ENCODE measurements at regions not wholly inside any gene's neighbourhood (a gene's known extent, or its start where the extent isn't known, plus 50 kb on each side); places are given as distances from the start of the nearest gene placed in this dataset.

DNA sequence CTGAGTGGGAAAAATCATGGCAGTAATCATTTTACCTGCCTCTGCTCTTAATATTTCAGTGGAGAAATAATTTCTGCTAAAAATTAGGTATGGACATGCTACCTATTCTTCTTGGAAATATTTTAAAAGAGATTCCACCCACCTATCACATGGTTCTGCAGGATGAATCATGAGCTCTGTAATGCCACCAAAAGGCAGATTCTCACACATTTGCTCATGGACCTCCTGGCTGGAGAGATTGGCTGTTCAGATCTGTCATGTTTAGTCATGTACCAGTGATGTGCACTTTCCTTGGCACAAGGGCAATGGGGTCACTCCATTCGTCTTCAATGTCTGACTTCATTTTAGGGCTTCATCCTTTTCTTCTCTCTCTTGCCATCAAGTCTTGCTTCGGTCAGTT lies 101.8 kb upstream of the MBNL2 start:
- no peak overlapping the region for H2AFZ ChIP-seq
- H3K27ac ChIP-seq: no peak overlapping the region
- in situ Hi-C loops (cut with MboI): no loop called here
- DNase-seq: peak; percentile 84
- no peaks in the 10 kb centered on the region for H3K9me3 ChIP-seq (ENCODE audit: low read depth)
- no peaks in the 10 kb centered on the region for H3K27me3 ChIP-seq (replicated peaks; ENCODE audit: insufficient read depth)
- no peaks in the 10 kb centered on the region for H3K9me2 ChIP-seq (ENCODE audit: insufficient read depth)
- H3K4me1 ChIP-seq (ENCODE audit: insufficient read depth): peaks cover 51% of the 10 kb centered on the region
- no peak overlapping the region for H3K4me2 ChIP-seq (ENCODE audit: unreplicated experiment)
- no peaks in the 10 kb centered on the region for H3K36me3 ChIP-seq (ENCODE audit: low read depth)
- WGBS, 2 experiments (ENCODE audit: low coverage in 1 of 2, low lambda C conversion rate in 2 of 2, missing lambda C conversion rate in 2 of 2): 48 to 50% methylated on average over 2 of the region's 2 CpGs
- H3K79me2 ChIP-seq (ENCODE audit: insufficient read depth): no peaks in the 10 kb centered on the region
- H4K20me1 ChIP-seq (ENCODE audit: insufficient read depth): no peaks in the 10 kb centered on the region
- H3F3A ChIP-seq (ENCODE audit: insufficient read depth): peaks cover 41% of the 10 kb centered on the region
- no peak for TF ChIP-seq EZH2 (IDR thresholded peaks at IDR 0.05; ENCODE audit: insufficient read depth, poor library complexity, severe bottlenecking)
- TF ChIP-seq EZH2phosphoT487 (IDR thresholded peaks at IDR 0.05; ENCODE audit: insufficient read depth, low read depth): no peak
- no peak overlapping the region for H3K4me3 ChIP-seq
- H3K9ac ChIP-seq: no peak overlapping the region

DNA sequence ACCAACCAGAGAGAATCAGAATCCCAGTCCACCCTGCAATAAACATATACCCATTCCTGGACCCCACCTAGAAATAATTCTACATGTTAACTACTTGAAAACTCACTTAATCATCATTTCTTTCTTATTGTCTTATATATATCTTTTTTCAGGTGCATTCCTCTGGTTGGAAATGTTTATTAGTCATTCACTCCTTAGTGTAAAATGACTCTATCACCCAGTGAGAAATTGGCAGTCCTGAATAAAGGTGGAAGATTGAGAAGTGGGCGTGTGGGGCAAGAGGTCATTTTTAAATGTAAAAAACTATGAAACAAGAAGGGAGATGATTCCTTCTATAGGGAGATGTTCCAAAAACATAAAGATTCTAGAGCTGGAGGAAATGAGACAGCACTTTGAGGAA lies 101.2 kb upstream of the MBNL2 start:
- H4K20me1 ChIP-seq (ENCODE audit: insufficient read depth): no peaks in the 10 kb centered on the region
- H3K9ac ChIP-seq: no peak overlapping the region
- in situ Hi-C loops (cut with MboI): no loop called here
- H3K9me3 ChIP-seq (ENCODE audit: low read depth): no peaks in the 10 kb centered on the region
- peaks cover 46% of the 10 kb centered on the region for H3F3A ChIP-seq (ENCODE audit: insufficient read depth)
- no peaks in the 10 kb centered on the region for H3K27me3 ChIP-seq (replicated peaks; ENCODE audit: insufficient read depth)
- H3K9me2 ChIP-seq (ENCODE audit: insufficient read depth): no peaks in the 10 kb centered on the region
- H3K27ac ChIP-seq: no peak overlapping the region
- TF ChIP-seq EZH2phosphoT487 (IDR thresholded peaks at IDR 0.05; ENCODE audit: insufficient read depth, low read depth) (no peak), EZH2 (IDR thresholded peaks at IDR 0.05; ENCODE audit: insufficient read depth, poor library complexity, severe bottlenecking) (no peak)
- no peak overlapping the region for H3K4me3 ChIP-seq
- whole genome bisulfite sequencing, 2 experiments (ENCODE audit: low coverage in 1 of 2, low lambda C conversion rate in 2 of 2, missing lambda C conversion rate in 2 of 2): 100% methylated on average over 1 of the region's 1 CpG
- no peaks in the 10 kb centered on the region for H3K79me2 ChIP-seq (ENCODE audit: insufficient read depth)
- H3K4me2 ChIP-seq (ENCODE audit: unreplicated experiment): no peak overlapping the region
- H3K4me1 ChIP-seq (ENCODE audit: insufficient read depth): peaks cover 53% of the 10 kb centered on the region
- no peaks in the 10 kb centered on the region for H3K36me3 ChIP-seq (ENCODE audit: low read depth)
- no peak overlapping the region for H2AFZ ChIP-seq
- DNase-seq: no peak

DNA sequence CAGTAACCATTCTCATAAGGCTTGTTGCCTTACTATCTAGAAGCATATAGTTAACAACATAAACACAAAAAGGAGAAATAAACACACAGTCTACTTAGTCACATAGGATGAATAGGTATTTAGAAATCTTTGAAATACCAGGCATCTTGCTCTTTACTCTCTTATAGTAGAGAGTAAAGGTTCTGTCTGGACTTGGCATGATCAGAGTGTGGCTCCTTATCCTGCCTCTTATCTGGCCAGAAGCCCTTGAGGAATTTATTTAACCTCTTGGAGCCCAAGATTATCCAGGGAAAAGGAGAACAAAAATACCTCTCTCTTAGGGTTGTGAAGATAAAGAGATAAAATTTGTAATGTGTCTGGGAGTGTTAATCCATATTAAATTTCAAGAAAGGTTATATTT lies 100.2 kb upstream of the MBNL2 start:
- Histone ChIP-seq H4K20me1 (ENCODE audit: insufficient read depth) (no peaks in the 10 kb centered on the region), H3K27ac (peak overlapping the region; percentile 49), H3K9me3 (ENCODE audit: low read depth) (no peaks in the 10 kb centered on the region), H3K4me1 (ENCODE audit: insufficient read depth) (peaks cover 55% of the 10 kb centered on the region), H3K4me2 (ENCODE audit: unreplicated experiment) (peak overlapping the region; percentile 63), H3K36me3 (ENCODE audit: low read depth) (no peaks in the 10 kb centered on the region), H3F3A (ENCODE audit: insufficient read depth) (peaks cover 46% of the 10 kb centered on the region), H3K27me3 (replicated peaks; ENCODE audit: insufficient read depth) (no peaks in the 10 kb centered on the region), H3K9ac (no peak overlapping the region), H3K4me3 (no peak overlapping the region), H3K9me2 (ENCODE audit: insufficient read depth) (no peaks in the 10 kb centered on the region), H2AFZ (no peak overlapping the region), H3K79me2 (ENCODE audit: insufficient read depth) (no peaks in the 10 kb centered on the region)
- in situ Hi-C loops (cut with MboI): no loop called here
- peak; percentile 46 for DNase-seq
- TF ChIP-seq EZH2 (IDR thresholded peaks at IDR 0.05; ENCODE audit: insufficient read depth, poor library complexity, severe bottlenecking): no peak
- TF ChIP-seq EZH2phosphoT487 (IDR thresholded peaks at IDR 0.05; ENCODE audit: insufficient read depth, low read depth): no peak

DNA sequence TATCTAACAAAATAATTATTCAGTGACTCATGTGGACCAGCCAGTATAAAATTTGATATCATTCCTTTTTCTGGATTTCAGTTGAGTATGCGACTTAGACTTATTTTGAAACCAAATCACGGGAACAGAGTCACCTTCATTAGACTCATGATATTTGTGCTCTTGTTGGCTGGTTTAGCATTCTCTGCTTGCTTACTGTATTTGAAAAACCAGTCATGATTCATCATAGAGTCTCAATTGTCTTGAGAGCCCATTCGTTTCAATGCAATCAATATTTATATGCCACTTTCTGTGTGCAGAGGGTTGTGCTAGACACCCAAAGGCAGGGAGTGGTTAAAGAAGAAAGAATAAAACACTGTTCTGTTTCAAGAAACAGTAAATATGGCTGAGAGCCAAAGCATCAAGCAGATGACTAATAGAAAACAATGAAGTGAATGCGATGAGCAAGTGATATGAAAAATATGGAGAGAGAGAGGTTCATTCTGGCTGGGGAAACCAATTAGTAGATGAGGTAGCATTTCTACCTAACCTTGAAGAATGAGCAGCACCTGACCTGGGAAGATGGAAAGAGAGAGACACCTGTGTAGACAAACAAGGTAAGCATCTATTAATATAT lies 99.6 kb upstream of the MBNL2 start:
- in situ Hi-C loops (cut with MboI): no loop called here
- Histone ChIP-seq H3F3A (ENCODE audit: insufficient read depth) (peaks cover 46% of the 10 kb centered on the region), H3K27me3 (replicated peaks; ENCODE audit: insufficient read depth) (no peaks in the 10 kb centered on the region), H3K9me2 (ENCODE audit: insufficient read depth) (no peaks in the 10 kb centered on the region), H3K4me1 (ENCODE audit: insufficient read depth) (peaks cover 54% of the 10 kb centered on the region), H3K9ac (no peak overlapping the region), H3K79me2 (ENCODE audit: insufficient read depth) (no peaks in the 10 kb centered on the region), H3K36me3 (ENCODE audit: low read depth) (no peaks in the 10 kb centered on the region), H2AFZ (no peak overlapping the region), H3K27ac (peak overlapping the region; percentile 49), H3K9me3 (ENCODE audit: low read depth) (no peaks in the 10 kb centered on the region), H3K4me3 (peak overlapping the region; percentile 25; the same call in 1 of the 2 replicates), H3K4me2 (ENCODE audit: unreplicated experiment) (peak overlapping the region; percentile 63), H4K20me1 (ENCODE audit: insufficient read depth) (no peaks in the 10 kb centered on the region)
- WGBS, 2 experiments (ENCODE audit: low coverage in 1 of 2, low lambda C conversion rate in 2 of 2, missing lambda C conversion rate in 2 of 2): 26 to 31% methylated on average over 4 of the region's 4 CpGs
- peak; percentile 87 for DNase-seq
- TF ChIP-seq EZH2 (IDR thresholded peaks at IDR 0.05; ENCODE audit: insufficient read depth, poor library complexity, severe bottlenecking) (no peak), EZH2phosphoT487 (IDR thresholded peaks at IDR 0.05; ENCODE audit: insufficient read depth, low read depth) (no peak)

DNA sequence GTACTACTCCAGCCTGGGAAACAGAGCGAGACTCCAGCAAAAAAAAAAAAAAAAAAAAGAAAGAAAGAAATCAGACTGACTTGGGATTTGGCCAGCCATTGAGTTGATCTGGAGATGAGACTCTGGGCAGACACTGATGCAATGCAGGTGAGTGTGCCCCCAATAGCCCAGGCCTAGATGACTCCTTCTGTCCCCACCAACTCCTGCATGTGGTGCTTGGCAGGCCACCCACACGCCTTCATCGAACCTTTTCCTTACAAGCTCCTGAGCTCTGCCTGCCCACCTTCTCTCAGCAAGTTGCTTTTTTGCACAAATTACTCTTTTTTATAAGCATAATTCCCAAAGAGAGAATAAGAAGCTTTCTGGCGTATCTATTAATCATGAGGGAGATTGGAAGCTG lies 97.9 kb upstream of the MBNL2 start:
- H3K27ac ChIP-seq: no peak overlapping the region
- H3K4me1 ChIP-seq (ENCODE audit: insufficient read depth): peaks cover 54% of the 10 kb centered on the region
- H3K79me2 ChIP-seq (ENCODE audit: insufficient read depth): no peaks in the 10 kb centered on the region
- H3K9me2 ChIP-seq (ENCODE audit: insufficient read depth): no peaks in the 10 kb centered on the region
- in situ Hi-C loops (cut with MboI): no loop called here
- WGBS, 2 experiments (ENCODE audit: low coverage in 1 of 2, low lambda C conversion rate in 2 of 2, missing lambda C conversion rate in 2 of 2): 87 to 90% methylated on average over 4 of the region's 4 CpGs
- H3K36me3 ChIP-seq (ENCODE audit: low read depth): no peaks in the 10 kb centered on the region
- no peaks in the 10 kb centered on the region for H4K20me1 ChIP-seq (ENCODE audit: insufficient read depth)
- no peak overlapping the region for H3K4me3 ChIP-seq
- no peak overlapping the region for H2AFZ ChIP-seq
- H3F3A ChIP-seq (ENCODE audit: insufficient read depth): peaks cover 46% of the 10 kb centered on the region
- no peak overlapping the region for H3K9ac ChIP-seq
- no peaks in the 10 kb centered on the region for H3K9me3 ChIP-seq (ENCODE audit: low read depth)
- no peaks in the 10 kb centered on the region for H3K27me3 ChIP-seq (replicated peaks; ENCODE audit: insufficient read depth)
- no peak overlapping the region for H3K4me2 ChIP-seq (ENCODE audit: unreplicated experiment)
- DNase-seq: no peak
- TF ChIP-seq EZH2phosphoT487 (IDR thresholded peaks at IDR 0.05; ENCODE audit: insufficient read depth, low read depth) (no peak), EZH2 (IDR thresholded peaks at IDR 0.05; ENCODE audit: insufficient read depth, poor library complexity, severe bottlenecking) (no peak)

Measured in GM23248 (cell line).